MG63 (cell line): ENCODE measurements at regions not wholly inside any gene's neighbourhood (a gene's known extent, or its start where the extent isn't known, plus 50 kb on each side); places are given as distances from the start of the nearest gene placed in this dataset.

ENCODE experiments used
- DNase-seq: peaks from one replicate; pipeline ENCODE4 v3.0.0-alpha.2; 2020
- H3K27me3 ChIP-seq: fragments of 250-450 bp; sonication (Bioruptor Pico); 2 replicates; pipeline ENCODE4 v1.5.1; 2020; ENCODE audit warnings: mild to moderate bottlenecking, moderate library complexity
- H3K36me3 ChIP-seq: fragments of 250-450 bp; sonication (Bioruptor Pico); 2 replicates; pipeline ENCODE4 v1.5.1; 2020; ENCODE audit warnings: mild to moderate bottlenecking, moderate library complexity
- H3K4me3 ChIP-seq: fragments of 250-450 bp; sonication (Bioruptor Pico); 2 replicates; pipeline ENCODE4 v1.5.1; 2020; ENCODE audit warnings: mild to moderate bottlenecking, moderate library complexity
- H3K9me3 ChIP-seq: fragments of 250-450 bp; sonication (Bioruptor Pico); 2 replicates; pipeline ENCODE4 v1.5.1; 2020; ENCODE audit warnings: mild to moderate bottlenecking, moderate library complexity

DNA sequence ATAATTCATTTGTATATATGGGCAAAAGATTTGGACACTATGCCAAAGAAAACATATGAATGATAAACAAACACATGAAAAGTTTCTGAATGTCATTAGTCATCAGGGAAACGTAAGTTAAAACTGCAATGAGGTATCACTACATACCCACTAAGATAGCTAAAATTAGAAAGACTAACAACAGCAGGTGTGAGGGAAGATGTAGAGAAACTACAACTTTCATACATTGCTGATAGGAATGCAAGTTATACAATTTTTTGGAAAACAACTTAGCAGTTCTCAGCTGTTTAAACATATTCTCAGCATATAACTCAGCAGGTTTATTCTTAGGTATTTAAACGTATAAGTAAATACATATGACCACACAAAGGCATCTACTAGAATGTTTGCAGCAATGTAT is 563.5 kb upstream of the KLHL29 start:
- DNase-seq = no peak
- no peak overlapping the region for H3K4me3 ChIP-seq
- no peaks in the 10 kb centered on the region for H3K9me3 ChIP-seq
- no peaks in the 10 kb centered on the region for H3K27me3 ChIP-seq
- H3K36me3 ChIP-seq = no peaks in the 10 kb centered on the region

- DNase-seq = no peak
- Histone ChIP-seq H3K27me3 (no peaks in the 10 kb centered on the region), H3K36me3 (no peaks in the 10 kb centered on the region), H3K4me3 (no peak overlapping the region), H3K9me3 (no peaks in the 10 kb centered on the region)
Measured at GRCh38 chr2:22822835-22823234, 562.1 kb upstream of the KLHL29 start.

DNA sequence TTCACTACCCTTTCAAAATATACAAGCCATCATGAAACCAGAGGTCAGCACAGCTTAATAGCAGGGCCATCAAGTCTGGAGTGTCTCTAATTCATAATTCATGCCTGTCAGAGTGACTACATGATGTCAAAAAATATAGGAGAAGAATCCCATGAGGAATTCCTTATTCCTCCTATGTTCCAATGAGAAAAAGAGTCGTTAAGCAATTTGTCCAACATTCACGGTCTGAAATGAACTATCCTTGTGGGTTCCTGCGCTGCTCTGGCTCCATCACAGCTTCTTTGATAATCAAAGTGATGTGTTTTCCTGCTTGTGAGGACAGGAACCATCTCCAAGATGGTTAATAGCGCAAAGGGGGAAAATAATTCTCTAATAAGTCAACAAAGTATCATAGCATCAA is 560.4 kb upstream of the KLHL29 start:
- Histone ChIP-seq H3K36me3 (no peaks in the 10 kb centered on the region), H3K27me3 (no peaks in the 10 kb centered on the region), H3K9me3 (no peaks in the 10 kb centered on the region), H3K4me3 (no peak overlapping the region)
- DNase-seq = no peak

- no peaks in the 10 kb centered on the region for H3K9me3 ChIP-seq
- H3K4me3 ChIP-seq = no peak overlapping the region
- H3K36me3 ChIP-seq = no peaks in the 10 kb centered on the region
- no peak for DNase-seq
- H3K27me3 ChIP-seq = no peaks in the 10 kb centered on the region
Measured at GRCh38 chr2:22826703-22827102, 558.3 kb upstream of the KLHL29 start.

DNA sequence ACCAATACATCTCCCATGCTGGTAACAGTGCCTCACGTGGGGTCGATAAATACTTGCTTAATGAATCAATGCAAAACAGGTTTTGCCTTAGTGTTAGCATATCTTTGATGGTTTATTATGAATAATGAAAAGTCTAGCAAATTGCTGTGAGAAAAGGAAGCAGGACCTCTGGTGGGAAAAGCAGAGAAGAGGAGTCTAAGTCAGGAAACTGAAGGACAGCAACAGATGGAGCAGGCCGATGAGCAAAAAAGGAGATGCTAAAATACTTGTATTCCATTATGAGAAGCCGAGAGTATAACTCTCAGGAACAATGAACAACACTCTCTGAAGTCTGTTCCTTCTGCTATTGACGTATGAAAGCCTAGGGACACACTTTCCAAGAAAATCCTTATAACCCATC is 555.2 kb upstream of the KLHL29 start:
- 0 out of 2 replicates have a peak, but pooled peaks cover 2% of the 10 kb centered on the region for H3K27me3 ChIP-seq
- H3K36me3 ChIP-seq = no peaks in the 10 kb centered on the region
- H3K9me3 ChIP-seq = no peaks in the 10 kb centered on the region
- H3K4me3 ChIP-seq = no peak overlapping the region
- DNase-seq = no peak

- 0 out of 2 replicates have a peak, but pooled peaks cover 2% of the 10 kb centered on the region for H3K27me3 ChIP-seq
- DNase-seq = no peak
- no peak overlapping the region for H3K4me3 ChIP-seq
- no peaks in the 10 kb centered on the region for H3K9me3 ChIP-seq
- no peaks in the 10 kb centered on the region for H3K36me3 ChIP-seq
Measured at GRCh38 chr2:22832196-22832595, 552.8 kb upstream of the KLHL29 start.

- H3K9me3 ChIP-seq = no peaks in the 10 kb centered on the region
- DNase-seq = no peak
- no peaks in the 10 kb centered on the region for H3K36me3 ChIP-seq
- no peak overlapping the region for H3K4me3 ChIP-seq
- 0 out of 2 replicates have a peak, but pooled peaks cover 2% of the 10 kb centered on the region for H3K27me3 ChIP-seq
Measured at GRCh38 chr2:22838461-22838860, 546.5 kb upstream of the KLHL29 start.

GRCh38 chr2:22842205-22842869 is 542.6 kb upstream of the KLHL29 start:
- H3K4me3 ChIP-seq = no peak overlapping the region
- H3K36me3 ChIP-seq = no peaks in the 10 kb centered on the region
- DNase-seq = no peak
- H3K27me3 ChIP-seq = no peaks in the 10 kb centered on the region
- H3K9me3 ChIP-seq = no peaks in the 10 kb centered on the region

GRCh38 chr2:22843919-22844537 is 541.0 kb upstream of the KLHL29 start:
- no peaks in the 10 kb centered on the region; the same call in 1 of the 2 replicates for H3K27me3 ChIP-seq
- DNase-seq = no peak
- no peaks in the 10 kb centered on the region for H3K36me3 ChIP-seq
- H3K4me3 ChIP-seq = no peak overlapping the region
- no peaks in the 10 kb centered on the region for H3K9me3 ChIP-seq

GRCh38 chr2:22850310-22850709 is 534.7 kb upstream of the KLHL29 start:
- Histone ChIP-seq H3K27me3 (no peaks in the 10 kb centered on the region; the same call in 1 of the 2 replicates), H3K4me3 (no peak overlapping the region), H3K36me3 (no peaks in the 10 kb centered on the region), H3K9me3 (no peaks in the 10 kb centered on the region)
- no peak for DNase-seq

- Histone ChIP-seq H3K4me3 (no peak overlapping the region), H3K27me3 (no peaks in the 10 kb centered on the region), H3K9me3 (no peaks in the 10 kb centered on the region), H3K36me3 (no peaks in the 10 kb centered on the region)
- no peak for DNase-seq
Measured at GRCh38 chr2:22854588-22854987, 530.4 kb upstream of the KLHL29 start.

DNA sequence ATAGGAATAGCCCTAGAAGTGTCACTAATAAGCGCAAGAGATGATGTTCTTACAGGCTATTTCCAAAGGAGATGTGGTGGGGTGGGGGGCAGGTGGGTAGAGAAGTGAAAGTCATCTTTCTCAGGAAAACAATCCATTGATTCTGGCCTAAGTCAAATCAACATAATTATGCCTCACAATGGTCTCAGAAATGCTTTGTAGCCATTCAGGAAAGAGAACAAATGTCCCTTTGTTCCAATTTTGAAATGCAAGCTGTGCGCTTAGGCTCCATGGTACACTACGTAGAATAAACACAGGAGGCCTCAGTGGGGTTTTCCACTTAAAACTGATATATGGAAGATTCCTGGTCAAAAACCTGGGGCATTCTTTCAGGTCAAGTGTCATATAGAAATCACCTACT is 529.9 kb upstream of the KLHL29 start:
- no peak for DNase-seq
- Histone ChIP-seq H3K4me3 (no peak overlapping the region), H3K9me3 (no peaks in the 10 kb centered on the region), H3K36me3 (no peaks in the 10 kb centered on the region), H3K27me3 (no peaks in the 10 kb centered on the region)

DNA sequence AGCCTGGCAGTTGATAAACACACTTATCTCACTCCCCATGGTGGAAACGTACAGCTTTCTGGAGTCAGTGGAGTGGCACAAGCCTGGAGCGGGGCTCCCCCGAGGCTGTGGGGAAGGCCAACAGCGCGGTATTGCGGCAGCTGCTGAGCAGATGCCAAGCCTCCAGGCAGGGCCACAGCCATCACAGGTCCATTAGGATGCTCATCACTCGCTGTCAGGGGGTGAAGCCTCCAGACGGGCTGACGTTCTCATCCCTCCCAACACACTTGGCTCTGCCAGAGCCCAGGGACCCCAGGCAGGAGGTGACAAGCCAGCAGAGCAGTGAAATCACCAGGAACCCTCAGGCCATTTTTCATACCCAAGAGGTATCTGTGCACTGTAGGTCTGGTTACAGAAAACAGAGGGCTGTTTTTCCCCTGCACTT is 529.2 kb upstream of the KLHL29 start:
- no peak overlapping the region for H3K4me3 ChIP-seq
- no peak for DNase-seq
- no peaks in the 10 kb centered on the region for H3K9me3 ChIP-seq
- H3K36me3 ChIP-seq = no peaks in the 10 kb centered on the region
- H3K27me3 ChIP-seq = no peaks in the 10 kb centered on the region

DNA sequence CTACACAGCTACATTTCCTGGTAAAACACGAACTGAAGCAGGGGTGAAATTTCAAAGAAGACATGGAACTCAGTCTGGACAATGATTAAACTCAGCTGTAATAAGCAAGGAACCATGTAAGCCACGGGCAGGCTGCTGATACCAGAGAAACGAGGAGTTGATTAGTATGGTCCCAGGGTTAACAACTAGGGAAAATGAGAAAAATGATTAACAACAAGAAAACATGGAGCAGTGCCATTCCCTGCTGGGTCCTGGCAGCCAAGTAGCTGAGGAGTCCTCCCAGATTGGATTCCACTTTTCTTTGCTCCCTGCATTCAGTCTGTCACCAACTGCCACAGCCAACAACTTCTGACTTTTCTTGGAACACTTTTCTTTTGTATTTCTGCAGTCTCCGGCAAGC is 517.0 kb upstream of the KLHL29 start:
- H3K4me3 ChIP-seq = no peak overlapping the region
- no peak for DNase-seq
- no peaks in the 10 kb centered on the region for H3K27me3 ChIP-seq
- H3K36me3 ChIP-seq = no peaks in the 10 kb centered on the region
- no peaks in the 10 kb centered on the region for H3K9me3 ChIP-seq

DNA sequence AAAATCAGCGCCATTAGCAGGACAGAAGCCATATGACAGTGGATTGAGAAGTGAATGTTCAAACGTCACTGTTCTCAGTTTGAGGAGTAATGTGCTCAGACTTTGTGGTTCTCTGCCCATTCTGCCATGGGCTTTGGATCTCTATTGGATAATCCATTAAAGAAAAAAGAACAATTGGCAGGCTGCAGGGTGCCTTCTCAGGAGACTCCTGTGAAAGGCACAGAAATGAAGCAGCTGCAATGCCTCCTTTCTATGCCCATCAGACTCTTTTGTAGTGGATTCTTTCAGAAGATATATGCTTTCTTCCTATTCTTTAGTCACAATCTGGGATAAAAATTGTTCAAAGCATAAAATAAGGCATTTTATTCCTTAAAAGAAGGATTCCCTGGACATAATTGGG is 506.9 kb upstream of the KLHL29 start:
- Histone ChIP-seq H3K4me3 (no peak overlapping the region), H3K27me3 (no peaks in the 10 kb centered on the region), H3K36me3 (no peaks in the 10 kb centered on the region), H3K9me3 (0 out of 2 replicates have a peak, but pooled peaks cover 2% of the 10 kb centered on the region)
- no peak for DNase-seq

GRCh38 chr2:22879009-22879863 is 505.7 kb upstream of the KLHL29 start:
- Histone ChIP-seq H3K36me3 (no peaks in the 10 kb centered on the region), H3K4me3 (no peak overlapping the region), H3K9me3 (0 out of 2 replicates have a peak, but pooled peaks cover 2% of the 10 kb centered on the region), H3K27me3 (no peaks in the 10 kb centered on the region)
- no peak for DNase-seq

- H3K4me3 ChIP-seq = no peak overlapping the region
- no peaks in the 10 kb centered on the region for H3K27me3 ChIP-seq
- 0 out of 2 replicates have a peak, but pooled peaks cover 2% of the 10 kb centered on the region for H3K9me3 ChIP-seq
- no peaks in the 10 kb centered on the region for H3K36me3 ChIP-seq
- no peak for DNase-seq
Measured at GRCh38 chr2:22880161-22880560, 504.8 kb upstream of the KLHL29 start.
